ENCODE measurements at regions not wholly inside any gene's neighbourhood (a gene's known extent, or its start where the extent isn't known, plus 50 kb on each side); places are given as distances from the start of the nearest gene placed in this dataset.

DNA sequence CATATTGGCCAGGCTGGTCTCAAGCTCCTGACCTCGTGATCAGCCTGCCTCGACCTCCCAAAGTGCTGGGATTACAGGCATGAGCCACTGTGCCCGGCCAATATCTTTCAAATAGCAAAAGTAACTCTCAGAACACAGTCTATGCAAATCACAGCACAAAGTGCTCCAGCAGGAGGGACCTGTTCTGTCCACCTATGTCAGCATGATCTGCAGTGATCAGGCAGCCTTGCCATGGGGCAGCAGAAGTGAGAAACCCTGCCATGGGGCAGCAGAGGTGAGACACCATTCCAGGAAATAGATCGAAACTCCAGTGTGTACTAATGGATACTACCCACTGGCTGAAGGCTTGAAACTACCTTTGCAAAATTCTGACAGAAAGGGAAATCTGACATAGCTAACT lies 78.5 kb upstream of the EIF5 start:
- no peaks in the 10 kb centered on the region for H3K9me3 ChIP-seq (ENCODE audit: control insufficient read depth, insufficient read depth, low read length)
- no peak overlapping the region for H3K9ac ChIP-seq (ENCODE audit: low read depth, low read length)
- H3K4me1 ChIP-seq (ENCODE audit: insufficient read depth, low read length): peaks cover 3% of the 10 kb centered on the region; the same call in 1 of the 2 replicates
- H3K36me3 ChIP-seq (ENCODE audit: insufficient read depth, low read length): no peaks in the 10 kb centered on the region

DNA sequence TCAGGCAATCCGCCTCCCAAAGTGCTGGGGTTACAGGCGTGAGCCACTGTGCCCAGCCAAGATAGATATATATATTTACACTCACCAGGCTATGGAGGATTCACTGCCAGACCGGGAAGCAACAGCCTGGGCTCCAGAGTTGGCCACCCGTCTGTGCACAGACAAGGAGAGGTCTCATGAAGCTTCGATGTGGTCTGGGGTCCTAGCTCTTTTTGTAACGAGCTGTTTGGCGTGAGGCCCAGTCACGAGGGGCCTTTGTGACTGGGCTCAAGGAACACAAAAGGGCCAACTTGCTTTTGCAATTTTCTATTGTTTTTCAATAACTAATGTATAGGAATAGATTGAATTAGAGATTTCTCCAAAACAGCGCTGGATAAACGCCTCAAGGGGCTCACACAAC lies 77.6 kb upstream of the EIF5 start:
- H3K36me3 ChIP-seq (ENCODE audit: insufficient read depth, low read length): no peaks in the 10 kb centered on the region
- no peaks in the 10 kb centered on the region for H3K9me3 ChIP-seq (ENCODE audit: control insufficient read depth, insufficient read depth, low read length)
- no peak overlapping the region for H3K9ac ChIP-seq (ENCODE audit: low read depth, low read length)
- peaks cover 4% of the 10 kb centered on the region; the same call in 1 of the 2 replicates for H3K4me1 ChIP-seq (ENCODE audit: insufficient read depth, low read length)

DNA sequence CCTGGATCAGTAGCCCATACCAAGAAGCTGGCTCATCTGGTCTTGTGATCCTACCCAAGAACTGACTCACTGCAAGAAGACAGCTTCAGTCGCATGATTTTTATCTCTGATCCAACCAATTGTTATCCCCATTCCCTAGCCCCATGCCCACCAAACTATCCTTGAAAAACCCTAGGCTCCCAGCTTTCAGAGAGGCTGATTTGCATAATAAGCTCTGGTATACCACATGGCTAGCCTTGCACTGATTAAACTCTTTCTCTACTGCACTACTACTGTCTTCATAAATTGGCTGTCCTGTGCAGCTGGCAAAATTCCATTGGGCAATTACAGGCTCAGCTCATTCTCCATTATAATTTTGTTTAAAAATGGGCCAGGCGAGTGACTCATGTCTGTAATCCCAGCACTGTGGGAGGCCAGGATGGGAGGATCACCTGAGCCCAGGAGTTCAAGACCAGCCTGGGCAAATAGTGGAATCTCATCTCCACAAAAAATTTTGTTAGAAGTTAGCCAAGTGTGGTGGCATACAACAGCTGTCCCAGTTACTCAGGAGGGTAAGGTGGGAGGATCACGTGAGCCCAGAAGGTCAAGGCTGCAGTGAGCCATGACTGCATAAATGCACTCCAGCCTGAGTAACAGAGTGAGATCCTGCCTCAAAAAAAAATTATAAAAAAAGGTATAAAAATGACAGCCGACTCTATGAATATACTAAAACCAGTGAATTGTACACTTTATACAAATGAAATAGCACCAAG lies 76.7 kb upstream of the EIF5 start:
- Histone ChIP-seq H3K4me1 (ENCODE audit: insufficient read depth, low read length) (peaks cover 4% of the 10 kb centered on the region; the same call in 1 of the 2 replicates), H3K9me3 (ENCODE audit: control insufficient read depth, insufficient read depth, low read length) (no peaks in the 10 kb centered on the region), H3K36me3 (ENCODE audit: insufficient read depth, low read length) (no peaks in the 10 kb centered on the region), H3K9ac (ENCODE audit: low read depth, low read length) (no peak overlapping the region)

DNA sequence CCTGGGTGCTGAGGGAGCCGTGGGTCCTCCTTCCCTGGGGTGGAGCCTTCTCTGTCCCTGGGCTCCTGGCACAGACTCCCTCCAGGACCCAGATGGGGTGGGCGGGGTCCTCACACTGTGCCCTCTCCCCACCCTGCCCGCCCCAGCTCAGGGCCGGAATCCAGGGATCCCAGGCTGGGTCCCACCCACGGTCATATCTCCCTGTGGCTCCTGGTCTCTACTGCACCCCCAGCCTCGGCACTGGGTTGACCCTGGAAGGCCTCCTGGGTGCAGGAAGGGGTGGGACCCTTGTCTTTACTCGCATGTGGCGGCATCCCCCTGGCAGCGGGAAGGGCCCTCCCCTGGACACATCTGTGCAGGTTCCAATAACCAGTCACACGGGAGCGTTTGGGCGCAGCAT lies 75.8 kb upstream of the EIF5 start:
- H3K9ac ChIP-seq (ENCODE audit: low read depth, low read length): no peak overlapping the region
- H3K36me3 ChIP-seq (ENCODE audit: insufficient read depth, low read length): no peaks in the 10 kb centered on the region
- H3K4me1 ChIP-seq (ENCODE audit: insufficient read depth, low read length): peaks cover 4% of the 10 kb centered on the region; the same call in 1 of the 2 replicates
- no peaks in the 10 kb centered on the region for H3K9me3 ChIP-seq (ENCODE audit: control insufficient read depth, insufficient read depth, low read length)

DNA sequence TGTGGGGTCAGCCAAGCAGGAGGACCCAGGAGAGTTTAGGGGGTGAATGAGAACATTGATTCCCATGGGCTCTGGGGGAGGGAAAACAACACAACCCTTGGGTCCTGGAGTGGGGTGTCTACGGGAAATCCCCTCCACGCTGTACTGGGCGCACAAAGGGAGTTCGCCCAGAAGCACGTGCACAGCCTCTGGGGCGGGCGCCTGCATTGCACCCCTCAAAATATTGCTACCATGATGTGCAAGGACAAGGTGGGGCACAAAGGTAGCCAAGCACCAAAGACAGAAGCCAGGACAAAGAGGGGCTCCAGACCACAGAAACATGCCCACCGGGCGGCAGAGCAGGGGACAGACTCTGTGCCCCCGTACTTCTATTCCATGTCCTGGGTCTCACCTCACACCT lies 74.9 kb upstream of the EIF5 start:
- Histone ChIP-seq H3K9ac (ENCODE audit: low read depth, low read length) (no peak overlapping the region), H3K9me3 (ENCODE audit: control insufficient read depth, insufficient read depth, low read length) (no peaks in the 10 kb centered on the region), H3K36me3 (ENCODE audit: insufficient read depth, low read length) (no peaks in the 10 kb centered on the region), H3K4me1 (ENCODE audit: insufficient read depth, low read length) (peaks cover 4% of the 10 kb centered on the region; the same call in 1 of the 2 replicates)

DNA sequence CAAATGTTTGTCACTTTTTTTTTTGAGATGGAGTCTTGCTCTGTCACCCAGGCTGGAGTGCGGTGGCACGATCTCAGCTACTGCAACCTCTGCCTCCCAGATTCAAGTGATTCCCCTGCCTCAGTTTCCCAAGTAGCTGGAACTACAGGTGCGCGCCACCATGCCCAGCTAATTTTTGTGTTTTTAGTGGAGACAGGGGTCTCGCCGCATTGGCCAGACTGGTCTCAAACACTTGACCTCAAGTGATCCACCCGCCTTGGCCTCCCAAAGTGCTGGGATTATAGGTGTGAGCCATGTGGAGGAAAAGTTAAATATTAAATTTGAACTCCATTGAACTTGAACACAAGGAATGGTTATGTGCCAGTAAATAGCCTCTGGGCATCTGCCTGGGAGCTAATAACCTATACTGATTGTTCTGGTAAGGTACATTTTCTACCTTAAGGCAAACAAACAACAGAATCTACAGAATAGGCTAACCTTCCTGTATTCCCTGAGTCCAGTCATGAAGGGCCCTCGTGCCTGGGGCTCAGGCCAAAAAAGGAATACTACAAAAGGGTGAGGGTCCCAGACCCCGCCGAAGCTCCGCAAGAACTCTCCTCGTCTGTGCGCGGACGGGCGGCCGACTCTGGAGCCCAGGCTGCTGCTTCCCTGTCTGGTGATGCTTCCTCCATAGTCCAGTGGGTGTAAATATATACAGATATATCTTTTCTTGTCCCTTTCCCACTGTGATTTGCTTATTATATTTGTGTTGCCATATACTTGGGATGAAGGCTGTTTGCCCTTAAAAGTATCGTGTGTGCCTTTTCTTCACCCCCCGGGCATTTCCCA lies 74.0 kb upstream of the EIF5 start:
- H3K9ac ChIP-seq (ENCODE audit: low read depth, low read length): 0 out of 2 replicates have a peak overlapping the region, but pooled peaks have one; percentile 25
- no peaks in the 10 kb centered on the region for H3K9me3 ChIP-seq (ENCODE audit: control insufficient read depth, insufficient read depth, low read length)
- H3K36me3 ChIP-seq (ENCODE audit: insufficient read depth, low read length): no peaks in the 10 kb centered on the region
- peaks cover 4% of the 10 kb centered on the region; the same call in 1 of the 2 replicates for H3K4me1 ChIP-seq (ENCODE audit: insufficient read depth, low read length)

DNA sequence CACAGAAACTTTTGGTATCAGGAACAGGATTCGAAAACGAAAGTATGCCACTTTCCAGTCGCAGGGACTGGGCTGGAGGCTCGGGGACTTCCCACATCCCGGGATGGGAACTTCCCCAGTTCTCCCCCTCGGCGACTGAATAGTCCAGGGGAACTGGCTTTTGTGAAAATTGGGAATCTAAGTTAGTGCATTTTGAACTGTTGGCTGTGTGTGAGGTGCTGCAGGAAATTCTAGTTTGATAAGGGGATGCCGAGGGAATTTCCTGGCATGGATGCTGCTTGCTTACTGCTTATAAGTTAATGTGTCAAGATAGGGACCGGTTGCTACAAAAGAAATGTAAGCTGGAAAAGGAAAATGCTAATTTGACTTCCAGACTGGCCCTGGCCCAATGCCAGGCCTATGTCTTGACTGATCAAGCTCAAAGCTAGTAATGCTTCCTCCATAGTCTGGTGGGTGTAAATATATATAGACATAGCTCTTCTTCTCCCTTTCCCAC lies 73.4 kb upstream of the EIF5 start:
- peaks cover 4% of the 10 kb centered on the region; the same call in 1 of the 2 replicates for H3K4me1 ChIP-seq (ENCODE audit: insufficient read depth, low read length)
- no peaks in the 10 kb centered on the region for H3K9me3 ChIP-seq (ENCODE audit: control insufficient read depth, insufficient read depth, low read length)
- no peaks in the 10 kb centered on the region for H3K36me3 ChIP-seq (ENCODE audit: insufficient read depth, low read length)
- H3K9ac ChIP-seq (ENCODE audit: low read depth, low read length): peak overlapping the region; percentile 25; the same call in 1 of the 2 replicates

DNA sequence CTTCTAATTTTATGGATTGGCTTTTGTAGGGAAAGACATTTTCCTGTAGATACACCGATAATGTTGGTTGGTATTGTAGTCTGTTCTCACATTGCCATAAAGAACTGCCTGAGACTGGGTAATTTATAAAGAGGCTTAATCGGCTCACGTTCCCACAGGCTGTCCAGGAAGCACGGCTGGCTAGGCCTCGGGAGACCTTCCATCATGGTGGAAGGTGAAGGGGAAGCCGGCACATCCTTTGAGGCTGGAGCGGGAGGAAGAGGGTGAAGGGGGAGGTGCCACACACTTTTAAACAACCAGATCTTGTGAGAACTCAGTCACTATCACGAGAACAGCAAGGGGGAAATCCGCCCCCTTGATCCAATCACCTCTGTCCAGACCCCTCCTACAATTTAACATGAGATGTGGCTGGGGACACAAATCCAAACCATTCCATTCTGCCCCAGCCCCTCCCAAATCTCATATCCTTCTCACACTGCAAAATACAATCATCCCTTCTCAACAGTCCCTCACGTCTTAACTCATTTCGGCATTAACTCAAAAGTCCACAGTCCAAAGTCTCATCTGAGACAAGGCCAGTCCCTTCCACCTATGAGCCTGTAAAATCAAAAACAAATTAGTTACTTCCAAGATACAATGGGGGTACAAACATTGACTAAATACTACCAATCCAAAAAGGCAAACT lies 66.7 kb upstream of the EIF5 start:
- Histone ChIP-seq H3K9ac (ENCODE audit: low read depth, low read length) (no peak overlapping the region), H3K9me3 (ENCODE audit: control insufficient read depth, insufficient read depth, low read length) (no peaks in the 10 kb centered on the region), H3K36me3 (ENCODE audit: insufficient read depth, low read length) (no peaks in the 10 kb centered on the region), H3K4me1 (ENCODE audit: insufficient read depth, low read length) (no peaks in the 10 kb centered on the region)

DNA sequence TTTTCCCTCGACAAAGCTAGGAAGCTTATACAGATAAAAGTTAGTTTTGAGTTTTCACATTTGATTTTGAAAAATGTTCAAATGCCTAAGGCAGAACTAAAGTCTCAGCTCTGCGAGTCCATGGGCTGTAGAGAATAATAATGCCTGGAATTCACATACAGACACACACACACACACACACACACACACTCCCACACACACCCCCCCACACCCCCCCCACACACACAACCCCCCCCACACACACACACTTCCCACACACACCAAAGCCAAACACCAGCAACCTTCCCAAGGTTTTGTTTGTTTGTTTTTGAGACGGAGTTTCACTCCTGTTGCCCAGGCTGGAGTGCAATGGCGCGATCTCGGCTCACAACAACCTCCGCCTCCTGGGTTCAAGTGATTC lies 62.8 kb upstream of the EIF5 start:
- H3K4me1 ChIP-seq (ENCODE audit: insufficient read depth, low read length): no peaks in the 10 kb centered on the region
- no peaks in the 10 kb centered on the region for H3K36me3 ChIP-seq (ENCODE audit: insufficient read depth, low read length)
- peaks cover 6% of the 10 kb centered on the region; the same call in 1 of the 2 replicates for H3K9me3 ChIP-seq (ENCODE audit: control insufficient read depth, insufficient read depth, low read length)
- no peak overlapping the region for H3K9ac ChIP-seq (ENCODE audit: low read depth, low read length)

DNA sequence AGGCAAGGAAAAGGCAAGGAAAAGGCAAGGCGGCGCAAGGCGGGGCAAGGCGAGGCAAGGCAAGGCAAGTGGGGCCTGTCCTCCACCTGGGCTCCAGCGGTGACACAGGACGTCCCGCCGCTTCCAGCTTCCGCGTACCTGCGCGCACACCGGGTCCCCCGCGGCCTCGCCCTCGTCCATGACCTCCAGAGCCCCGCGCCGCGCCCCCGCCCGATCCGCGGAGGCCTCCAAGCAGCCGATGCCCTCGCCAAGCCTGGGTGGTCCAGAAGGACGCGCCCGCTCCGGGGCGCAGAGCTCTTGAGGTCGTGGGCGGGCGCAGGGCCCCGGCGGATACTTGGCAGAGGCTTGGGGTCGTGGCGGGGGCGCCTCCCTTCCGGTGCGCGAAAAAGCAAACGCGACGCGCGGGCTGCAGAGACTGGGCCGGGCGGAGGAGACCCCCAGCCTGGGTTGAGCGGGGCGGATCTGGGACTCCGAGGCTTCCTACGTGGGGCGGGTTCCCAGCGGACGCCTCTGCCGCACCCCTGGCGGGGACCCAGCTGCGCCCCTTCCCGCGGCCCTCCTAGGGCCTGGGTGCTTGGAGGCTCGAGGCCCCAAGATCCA lies 60.8 kb upstream of the EIF5 start:
- H3K9me3 ChIP-seq (ENCODE audit: control insufficient read depth, insufficient read depth, low read length): peaks cover 6% of the 10 kb centered on the region; the same call in 1 of the 2 replicates
- H3K4me1 ChIP-seq (ENCODE audit: insufficient read depth, low read length): no peaks in the 10 kb centered on the region
- H3K9ac ChIP-seq (ENCODE audit: low read depth, low read length): peak overlapping the region; percentile 47; the same call in 1 of the 2 replicates
- no peaks in the 10 kb centered on the region for H3K36me3 ChIP-seq (ENCODE audit: insufficient read depth, low read length)

DNA sequence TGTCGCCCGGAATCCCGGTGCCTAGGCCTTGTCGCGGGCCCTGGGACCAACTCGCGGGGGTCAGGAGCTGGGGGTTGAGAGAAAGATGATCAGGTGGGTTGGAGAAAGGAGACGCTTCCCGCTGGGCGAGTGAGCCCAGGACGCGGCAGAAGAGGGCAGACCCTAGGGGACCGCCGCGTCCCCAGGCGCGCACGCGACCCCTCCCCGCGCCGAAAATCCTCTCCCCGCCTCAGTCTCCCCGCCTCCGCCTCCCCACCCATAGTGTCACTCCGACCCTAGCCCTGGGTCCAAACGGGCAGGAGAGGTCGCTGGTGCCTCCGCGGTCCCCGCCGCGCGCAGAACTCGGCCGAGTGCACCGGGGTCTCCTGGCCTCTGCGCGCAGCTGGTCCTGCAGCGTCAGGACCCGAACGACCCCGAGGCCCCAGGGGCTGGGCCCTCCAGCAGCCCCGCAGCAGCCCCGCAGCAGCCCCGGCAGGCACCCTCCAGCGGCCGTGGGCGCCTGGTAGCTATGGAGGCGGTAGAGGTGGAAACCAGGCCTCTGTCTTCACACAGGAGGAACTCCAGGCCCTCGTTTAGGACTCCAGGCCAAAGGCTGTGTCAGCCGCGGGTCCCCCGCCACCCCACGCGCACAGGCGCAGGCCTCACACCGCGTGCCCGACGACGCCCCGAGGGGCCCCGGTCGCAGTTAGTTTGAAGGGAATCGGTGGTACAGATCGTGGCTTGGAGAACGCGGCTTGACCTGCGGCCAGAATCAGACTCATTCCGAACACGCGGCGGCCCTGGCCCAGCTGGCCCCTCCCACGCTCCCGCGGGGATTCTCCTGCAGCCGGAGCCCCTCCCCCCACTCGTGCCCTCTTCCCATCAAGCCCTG lies 60.1 kb upstream of the EIF5 start:
- peak overlapping the region; percentile 47; the same call in 1 of the 2 replicates for H3K9ac ChIP-seq (ENCODE audit: low read depth, low read length)

DNA sequence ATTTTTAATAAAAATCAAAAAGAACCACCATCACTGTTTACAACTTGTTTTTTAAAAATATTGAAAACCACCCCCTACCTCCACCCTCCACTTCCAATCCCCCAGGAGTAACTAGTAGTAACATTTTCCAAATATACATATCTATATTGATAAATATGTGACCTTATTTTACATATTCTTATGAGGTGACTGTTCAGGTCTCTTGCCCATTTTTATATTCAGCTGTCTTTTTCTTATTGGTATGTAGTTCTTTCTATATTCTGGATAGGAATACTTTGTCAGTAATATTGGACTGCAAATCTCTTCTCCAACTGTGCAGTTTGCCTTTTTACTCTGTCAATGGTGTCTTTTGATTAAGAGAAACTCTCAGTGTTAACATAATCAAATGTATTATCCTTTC lies 59.0 kb upstream of the EIF5 start:
- no peaks in the 10 kb centered on the region for H3K4me1 ChIP-seq (ENCODE audit: insufficient read depth, low read length)
- H3K9ac ChIP-seq (ENCODE audit: low read depth, low read length): no peak overlapping the region
- H3K9me3 ChIP-seq (ENCODE audit: control insufficient read depth, insufficient read depth, low read length): peaks cover 6% of the 10 kb centered on the region; the same call in 1 of the 2 replicates
- no peaks in the 10 kb centered on the region for H3K36me3 ChIP-seq (ENCODE audit: insufficient read depth, low read length)

More for the DNA sequence above, 60.1 kb upstream of the EIF5 start:
- no peaks in the 10 kb centered on the region for H3K4me1 ChIP-seq (ENCODE audit: insufficient read depth, low read length)
- peaks cover 6% of the 10 kb centered on the region; the same call in 1 of the 2 replicates for H3K9me3 ChIP-seq (ENCODE audit: control insufficient read depth, insufficient read depth, low read length)
- H3K36me3 ChIP-seq (ENCODE audit: insufficient read depth, low read length): no peaks in the 10 kb centered on the region

DNA sequence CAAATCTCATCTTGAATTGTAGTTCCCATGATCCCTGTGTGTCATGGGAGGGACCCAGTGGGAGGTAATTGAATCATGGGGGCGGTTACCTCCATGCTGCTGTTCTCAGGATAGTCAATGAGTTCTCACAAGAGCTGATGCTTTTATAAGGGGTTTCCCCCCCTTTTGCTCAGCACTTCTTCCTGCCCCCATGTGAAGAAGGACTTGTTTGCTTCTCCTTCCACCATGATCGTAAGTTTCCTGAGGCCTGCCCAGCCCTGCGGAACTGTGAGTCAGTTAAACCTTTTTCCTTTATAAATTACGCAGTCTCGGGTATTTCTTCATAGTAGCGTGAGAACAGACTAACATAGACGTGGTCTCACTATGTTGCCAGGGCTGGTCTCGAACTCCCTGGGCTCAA lies 56.1 kb upstream of the EIF5 start:
- H3K9ac ChIP-seq (ENCODE audit: low read depth, low read length): no peak overlapping the region
- peaks cover 6% of the 10 kb centered on the region; the same call in 1 of the 2 replicates for H3K4me1 ChIP-seq (ENCODE audit: insufficient read depth, low read length)
- peaks cover 6% of the 10 kb centered on the region; the same call in 1 of the 2 replicates for H3K9me3 ChIP-seq (ENCODE audit: control insufficient read depth, insufficient read depth, low read length)
- H3K36me3 ChIP-seq (ENCODE audit: insufficient read depth, low read length): no peaks in the 10 kb centered on the region

Data from ES-I3 (cell line).